HL-60 (cell line): ENCODE measurements at regions not wholly inside any gene's neighbourhood (a gene's known extent, or its start where the extent isn't known, plus 50 kb on each side); places are given as distances from the start of the nearest gene placed in this dataset.
"Not testable (repeated sequence)": the region's sequence is repeated elsewhere in the genome, so short reads cannot be mapped to it uniquely, and the experiment has no call there.

ENCODE experiments used
- CTCF ChIP-seq: IDR thresholded peaks from one replicate; pipeline ENCODE4 v1.5.1; 2011; ENCODE audit warnings: low read length, control low read depth, inconsistent platforms; ENCODE audit not compliant: insufficient read depth
- GABPA ChIP-seq: IDR thresholded peaks from 2 replicates; pipeline ENCODE4 v1.6.1; 2012; ENCODE audit warnings: low read depth
- POLR2AphosphoS5 ChIP-seq: IDR thresholded peaks from 2 replicates; pipeline ENCODE4 v1.6.1; 2012; ENCODE audit warnings: low read depth
- REST ChIP-seq: IDR thresholded peaks from 2 replicates; pipeline ENCODE4 v1.6.1; 2012; ENCODE audit warnings: low read depth; ENCODE audit not compliant: insufficient replicate concordance

- not testable (repeated sequence) for TF ChIP-seq CTCF, POLR2AphosphoS5, REST, GABPA
Measured at GRCh38 chr20:29787456-29787855, 1470.0 kb upstream of the DEFB115 start.
